SK-N-SH treated with all-trans-retinoic acid at 6 μM for 48 hours (cell line): ENCODE measurements at regions not wholly inside any gene's neighbourhood (a gene's known extent, or its start where the extent isn't known, plus 50 kb on each side); places are given as distances from the start of the nearest gene placed in this dataset.

ENCODE experiments used
- ATAC-seq: fragments of 200-7000 bp; cut with Tn5 transposase; 3 replicates; pipeline ENCODE4 v1.9.1; 2020; ENCODE audit warnings: mild to moderate bottlenecking, moderate library complexity
- ARNTL ChIP-seq: fragments of 450-650 bp; formaldehyde crosslinking; IDR thresholded peaks from 2 replicates; pipeline ENCODE4 v1.5.0; 2020; ENCODE audit warnings: low read depth, mild to moderate bottlenecking, moderate library complexity, borderline replicate concordance
- BACH2 ChIP-seq: fragments of 250-450 bp; sonication (Bioruptor Pico); IDR thresholded peaks from 2 replicates; pipeline ENCODE4 v1.9.0; 2021; ENCODE audit warnings: mild to moderate bottlenecking, borderline replicate concordance
- CSDC2 ChIP-seq: fragments of 250-450 bp; sonication (Bioruptor Pico); IDR thresholded peaks from 2 replicates; pipeline ENCODE4 v1.5.0; 2020; ENCODE audit warnings: mild to moderate bottlenecking, moderate library complexity
- CSRNP3 ChIP-seq: fragments of 250-450 bp; sonication (Bioruptor Pico); IDR thresholded peaks from 2 replicates; pipeline ENCODE4 v1.5.1; 2021; ENCODE audit warnings: mild to moderate bottlenecking, moderate library complexity
- ESRRG ChIP-seq: fragments of 250-450 bp; sonication (Bioruptor Pico); IDR thresholded peaks from 2 replicates; pipeline ENCODE4 v1.6.1; 2021; ENCODE audit warnings: mild to moderate bottlenecking
- GLIS3 ChIP-seq: fragments of 250-450 bp; sonication (Bioruptor Pico); IDR thresholded peaks from 2 replicates; pipeline ENCODE4 v1.5.0; 2020; ENCODE audit warnings: mild to moderate bottlenecking, moderate library complexity
- ISL1 ChIP-seq: fragments of 250-450 bp; sonication (Bioruptor Pico); IDR thresholded peaks from 2 replicates; pipeline ENCODE4 v2.1.2; 2022; ENCODE audit warnings: mild to moderate bottlenecking, moderate library complexity
- PATZ1 ChIP-seq: fragments of 250-450 bp; sonication (Bioruptor Pico); IDR thresholded peaks from 2 replicates; pipeline ENCODE4 v1.8.0; 2020; ENCODE audit warnings: mild to moderate bottlenecking, moderate library complexity, borderline replicate concordance
- PPARA ChIP-seq: fragments of 250-450 bp; sonication (Bioruptor Pico); IDR thresholded peaks from 2 replicates; pipeline ENCODE4 v1.5.0; 2020; ENCODE audit warnings: mild to moderate bottlenecking, borderline replicate concordance
- RARB ChIP-seq: fragments of 250-450 bp; sonication (Bioruptor Pico); IDR thresholded peaks from 2 replicates; pipeline ENCODE4 v1.8.0; 2021; ENCODE audit warnings: mild to moderate bottlenecking, moderate library complexity
- SNAI2 ChIP-seq: fragments of 250-450 bp; sonication (Bioruptor Pico); IDR thresholded peaks from 2 replicates; pipeline ENCODE4 v1.5.0; 2020; ENCODE audit warnings: mild to moderate bottlenecking, moderate library complexity
- TCF4 ChIP-seq: fragments of 250-450 bp; sonication (Bioruptor Pico); IDR thresholded peaks from 2 replicates; pipeline ENCODE4 v1.8.0; 2021; ENCODE audit warnings: mild to moderate bottlenecking, moderate library complexity, borderline replicate concordance
- TOX ChIP-seq: fragments of 250-450 bp; sonication (Bioruptor Pico); IDR thresholded peaks from 2 replicates; pipeline ENCODE4 v1.8.0; 2021; ENCODE audit warnings: mild to moderate bottlenecking, moderate library complexity, borderline replicate concordance
- ZC3H10 ChIP-seq: fragments of 250-450 bp; sonication (Bioruptor Pico); IDR thresholded peaks from 2 replicates; pipeline ENCODE4 v1.5.1; 2021; ENCODE audit warnings: mild to moderate bottlenecking, moderate library complexity
- ZFP3 ChIP-seq: fragments of 250-450 bp; sonication (Bioruptor Pico); IDR thresholded peaks from 2 replicates; pipeline ENCODE4 v1.5.0; 2020; ENCODE audit warnings: mild to moderate bottlenecking, moderate library complexity
- ZFP30 ChIP-seq: fragments of 450-650 bp; formaldehyde crosslinking; IDR thresholded peaks from 2 replicates; pipeline ENCODE4 v1.5.0; 2022; ENCODE audit warnings: mild to moderate bottlenecking, moderate library complexity
- ZNF565 ChIP-seq: fragments of 450-650 bp; formaldehyde crosslinking; conservative IDR thresholded peaks from 2 replicates; pipeline ENCODE4 v1.5.0; 2020; ENCODE audit warnings: low read depth, mild to moderate bottlenecking, moderate library complexity
- ZNF70 ChIP-seq: fragments of 450-650 bp; formaldehyde crosslinking; IDR thresholded peaks from 2 replicates; pipeline ENCODE4 v1.5.0; 2020; ENCODE audit warnings: mild to moderate bottlenecking, moderate library complexity
- ZNF8 ChIP-seq: fragments of 450-650 bp; formaldehyde crosslinking; IDR thresholded peaks from 2 replicates; pipeline ENCODE4 v1.5.0; 2020; ENCODE audit warnings: mild to moderate bottlenecking, moderate library complexity
- TF ChIP-seq, protein P1 (sequence below): fragments of 250-450 bp; sonication (Bioruptor Pico); IDR thresholded peaks from 2 replicates; pipeline ENCODE4 v1.8.0; 2021; ENCODE audit warnings: low read depth, mild to moderate bottlenecking, moderate library complexity, borderline replicate concordance
- TF ChIP-seq, protein P2 (sequence below): fragments of 250-450 bp; sonication (Bioruptor Pico); IDR thresholded peaks from 2 replicates; pipeline ENCODE4 v1.5.1; 2020; ENCODE audit warnings: low read depth, mild to moderate bottlenecking, moderate library complexity

DNA sequence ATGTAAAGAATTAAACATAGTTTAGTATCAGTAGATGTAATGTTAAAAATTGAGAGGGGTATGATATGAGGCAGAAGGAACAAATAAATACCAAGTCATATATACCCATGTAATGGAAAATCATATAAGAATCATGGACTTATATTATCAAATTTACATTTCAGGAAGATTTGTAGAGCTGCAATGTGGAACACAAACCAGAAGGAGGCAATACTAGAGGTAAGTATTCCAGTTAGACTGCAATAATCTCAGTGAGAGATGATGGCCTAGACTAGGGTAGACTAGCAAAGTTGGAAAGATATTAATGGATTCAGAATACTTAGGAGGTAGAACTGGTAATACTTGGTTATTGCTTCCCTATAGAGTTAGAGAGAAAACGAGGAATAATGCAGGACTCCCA lies 603.0 kb upstream of the KLHL4 start:
- no peak for ATAC-seq
- TF ChIP-seq, protein P1, sequence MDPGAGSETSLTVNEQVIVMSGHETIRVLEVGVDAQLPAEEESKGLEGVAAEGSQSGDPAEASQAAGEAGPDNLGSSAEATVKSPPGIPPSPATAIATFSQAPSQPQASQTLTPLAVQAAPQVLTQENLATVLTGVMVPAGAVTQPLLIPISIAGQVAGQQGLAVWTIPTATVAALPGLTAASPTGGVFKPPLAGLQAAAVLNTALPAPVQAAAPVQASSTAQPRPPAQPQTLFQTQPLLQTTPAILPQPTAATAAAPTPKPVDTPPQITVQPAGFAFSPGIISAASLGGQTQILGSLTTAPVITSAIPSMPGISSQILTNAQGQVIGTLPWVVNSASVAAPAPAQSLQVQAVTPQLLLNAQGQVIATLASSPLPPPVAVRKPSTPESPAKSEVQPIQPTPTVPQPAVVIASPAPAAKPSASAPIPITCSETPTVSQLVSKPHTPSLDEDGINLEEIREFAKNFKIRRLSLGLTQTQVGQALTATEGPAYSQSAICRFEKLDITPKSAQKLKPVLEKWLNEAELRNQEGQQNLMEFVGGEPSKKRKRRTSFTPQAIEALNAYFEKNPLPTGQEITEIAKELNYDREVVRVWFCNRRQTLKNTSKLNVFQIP, result no peak
- TF ChIP-seq ISL1 (CRISPR knock-in tag), result no peak
- TF ChIP-seq RARB (CRISPR knock-in tag), result no peak
- TF ChIP-seq CSRNP3 (CRISPR knock-in tag), result no peak
- TF ChIP-seq, protein P2, sequence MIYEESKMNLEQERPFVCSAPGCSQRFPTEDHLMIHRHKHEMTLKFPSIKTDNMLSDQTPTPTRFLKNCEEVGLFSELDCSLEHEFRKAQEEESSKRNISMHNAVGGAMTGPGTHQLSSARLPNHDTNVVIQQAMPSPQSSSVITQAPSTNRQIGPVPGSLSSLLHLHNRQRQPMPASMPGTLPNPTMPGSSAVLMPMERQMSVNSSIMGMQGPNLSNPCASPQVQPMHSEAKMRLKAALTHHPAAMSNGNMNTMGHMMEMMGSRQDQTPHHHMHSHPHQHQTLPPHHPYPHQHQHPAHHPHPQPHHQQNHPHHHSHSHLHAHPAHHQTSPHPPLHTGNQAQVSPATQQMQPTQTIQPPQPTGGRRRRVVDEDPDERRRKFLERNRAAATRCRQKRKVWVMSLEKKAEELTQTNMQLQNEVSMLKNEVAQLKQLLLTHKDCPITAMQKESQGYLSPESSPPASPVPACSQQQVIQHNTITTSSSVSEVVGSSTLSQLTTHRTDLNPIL, result no peak
- no peak for TF ChIP-seq ZNF70 (CRISPR knock-in tag)
- TF ChIP-seq TCF4 (CRISPR knock-in tag), result no peak
- TF ChIP-seq ARNTL, result no peak
- no peak for TF ChIP-seq SNAI2
- TF ChIP-seq GLIS3 (CRISPR knock-in tag), result no peak
- TF ChIP-seq CSDC2 (CRISPR knock-in tag), result no peak
- TF ChIP-seq ZC3H10 (CRISPR knock-in tag), result no peak
- TF ChIP-seq ZFP3 (CRISPR knock-in tag), result no peak
- no peak for TF ChIP-seq TOX
- no peak for TF ChIP-seq ZNF565 (CRISPR knock-in tag)
- no peak for TF ChIP-seq BACH2 (CRISPR knock-in tag)
- no peak for TF ChIP-seq ZFP30 (CRISPR knock-in tag)
- TF ChIP-seq PATZ1 (CRISPR knock-in tag), result no peak

DNA sequence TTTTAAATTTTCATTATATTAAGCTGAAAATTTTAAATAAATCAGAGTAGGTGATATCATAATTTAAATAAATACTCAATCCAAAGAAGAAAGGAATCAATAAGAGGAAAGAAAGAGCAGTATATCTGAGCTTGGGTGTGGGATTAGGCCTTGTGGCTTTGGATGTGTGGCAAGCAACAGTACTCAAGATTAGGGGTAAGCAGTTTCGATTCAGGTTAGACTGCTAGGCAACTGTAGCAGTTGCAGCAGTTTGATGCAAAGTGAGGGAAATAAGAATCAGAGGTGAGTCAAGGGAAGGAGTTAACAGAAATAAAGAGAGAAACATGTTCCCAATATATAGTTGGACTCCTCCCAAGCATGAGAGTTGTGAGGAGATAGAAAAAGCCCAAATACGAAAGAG lies 599.6 kb upstream of the KLHL4 start:
- no peak for TF ChIP-seq ZNF565 (CRISPR knock-in tag)
- TF ChIP-seq ESRRG (CRISPR knock-in tag), result no peak
- no peak for TF ChIP-seq TOX
- TF ChIP-seq, protein P1, result no peak
- TF ChIP-seq CSRNP3 (CRISPR knock-in tag), result no peak
- no peak for TF ChIP-seq PATZ1 (CRISPR knock-in tag)
- no peak for TF ChIP-seq SNAI2
- no peak for TF ChIP-seq TCF4 (CRISPR knock-in tag)
- no peak for TF ChIP-seq CSDC2 (CRISPR knock-in tag)
- no peak for TF ChIP-seq ZFP3 (CRISPR knock-in tag)
- TF ChIP-seq ZFP30 (CRISPR knock-in tag), result no peak
- no peak for TF ChIP-seq ZNF70 (CRISPR knock-in tag)
- TF ChIP-seq PPARA (CRISPR knock-in tag), result no peak
- no peak for TF ChIP-seq ISL1 (CRISPR knock-in tag)
- no peak for TF ChIP-seq ZNF8 (CRISPR knock-in tag)
- TF ChIP-seq, protein P2, result no peak
- TF ChIP-seq BACH2 (CRISPR knock-in tag), result no peak
- TF ChIP-seq GLIS3 (CRISPR knock-in tag), result no peak
- no peak for TF ChIP-seq ARNTL
- ATAC-seq, result no peak
